ENCODE measurements at regions not wholly inside any gene's neighbourhood (a gene's known extent, or its start where the extent isn't known, plus 50 kb on each side); places are given as distances from the start of the nearest gene placed in this dataset.

DNA sequence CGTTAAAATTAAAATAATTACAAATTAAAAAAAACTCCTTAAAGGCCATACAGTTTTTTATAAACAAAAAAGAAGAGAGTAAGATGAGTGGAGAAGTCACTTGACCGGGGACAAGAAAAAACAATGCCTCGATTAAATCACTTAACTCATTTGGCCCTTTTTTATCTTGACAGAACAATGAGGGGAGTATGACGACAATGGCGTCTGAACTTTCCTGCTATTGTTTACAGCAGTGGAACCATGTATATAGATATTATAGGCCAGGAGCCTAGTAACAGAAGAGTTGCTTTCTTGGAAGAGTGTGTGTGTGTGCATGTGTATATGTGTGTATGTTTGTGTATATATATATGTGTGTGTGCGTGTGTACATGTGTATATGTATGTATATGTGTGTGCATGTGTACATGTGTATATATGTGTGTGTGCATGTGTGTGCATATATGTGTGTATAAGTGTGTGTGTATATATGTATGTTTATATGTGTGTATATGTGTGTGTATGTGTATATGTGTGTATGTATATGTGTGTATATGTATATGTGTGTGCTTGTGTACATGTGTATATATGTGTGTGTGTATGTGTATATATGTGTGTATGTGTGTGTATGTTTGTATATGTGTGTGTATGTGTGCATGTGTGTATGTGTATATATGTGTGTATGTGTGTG, 153.4 kb upstream of the FAT1 start:
- WGBS, result 95% methylated on average over 5 of the region's 6 CpGs
- Histone ChIP-seq H3K36me3 (ENCODE audit: insufficient read depth, low read length) (no peaks in the 10 kb centered on the region), H3K9me3 (ENCODE audit: insufficient read depth, low read depth, low read length) (peaks cover 13% of the 10 kb centered on the region; the same call in 1 of the 2 replicates), H3K9ac (ENCODE audit: low read depth, low read length) (no peak overlapping the region), H3K4me3 (ENCODE audit: low read length) (no peak overlapping the region), H3K27me3 (ENCODE audit: insufficient read depth, low read length) (no peaks in the 10 kb centered on the region), H3K27ac (ENCODE audit: low read depth, low read length) (no peak overlapping the region), H3K4me1 (ENCODE audit: insufficient read depth, low read length) (no peaks in the 10 kb centered on the region)

DNA sequence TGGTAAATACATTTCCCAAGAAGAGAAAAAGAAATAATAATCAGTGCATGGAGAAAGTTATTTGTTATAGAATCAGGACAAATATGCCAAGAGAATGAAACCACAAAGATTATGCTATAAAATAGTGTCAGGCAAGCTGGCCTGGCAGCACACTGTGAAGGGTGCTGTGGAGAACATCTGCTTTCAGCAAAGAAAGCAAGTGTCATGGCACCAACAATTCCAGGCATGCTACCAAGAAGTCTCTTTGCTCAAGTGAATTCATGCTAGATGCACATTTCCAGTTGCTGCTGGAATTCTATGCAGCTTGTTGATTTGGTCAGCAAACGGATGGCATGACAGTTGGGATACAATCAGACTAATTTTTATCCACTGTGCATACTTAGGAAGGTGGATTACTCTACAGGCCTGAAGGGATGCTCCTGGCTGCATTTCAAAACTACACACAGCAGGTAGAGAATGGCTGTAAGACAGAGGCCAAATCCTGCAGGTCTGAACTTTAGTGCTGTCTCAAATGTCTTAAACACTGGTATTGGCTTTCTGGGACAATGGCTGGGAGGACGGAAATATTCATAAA, 154.6 kb upstream of the FAT1 start:
- 97% methylated on average over 2 of the region's 2 CpGs for WGBS
- Histone ChIP-seq H3K4me3 (ENCODE audit: low read length) (no peak overlapping the region), H3K9me3 (ENCODE audit: insufficient read depth, low read depth, low read length) (peaks cover 3% of the 10 kb centered on the region; the same call in 1 of the 2 replicates), H3K27me3 (ENCODE audit: insufficient read depth, low read length) (no peaks in the 10 kb centered on the region), H3K9ac (ENCODE audit: low read depth, low read length) (no peak overlapping the region), H3K27ac (ENCODE audit: low read depth, low read length) (no peak overlapping the region), H3K36me3 (ENCODE audit: insufficient read depth, low read length) (no peaks in the 10 kb centered on the region), H3K4me1 (ENCODE audit: insufficient read depth, low read length) (no peaks in the 10 kb centered on the region)

DNA sequence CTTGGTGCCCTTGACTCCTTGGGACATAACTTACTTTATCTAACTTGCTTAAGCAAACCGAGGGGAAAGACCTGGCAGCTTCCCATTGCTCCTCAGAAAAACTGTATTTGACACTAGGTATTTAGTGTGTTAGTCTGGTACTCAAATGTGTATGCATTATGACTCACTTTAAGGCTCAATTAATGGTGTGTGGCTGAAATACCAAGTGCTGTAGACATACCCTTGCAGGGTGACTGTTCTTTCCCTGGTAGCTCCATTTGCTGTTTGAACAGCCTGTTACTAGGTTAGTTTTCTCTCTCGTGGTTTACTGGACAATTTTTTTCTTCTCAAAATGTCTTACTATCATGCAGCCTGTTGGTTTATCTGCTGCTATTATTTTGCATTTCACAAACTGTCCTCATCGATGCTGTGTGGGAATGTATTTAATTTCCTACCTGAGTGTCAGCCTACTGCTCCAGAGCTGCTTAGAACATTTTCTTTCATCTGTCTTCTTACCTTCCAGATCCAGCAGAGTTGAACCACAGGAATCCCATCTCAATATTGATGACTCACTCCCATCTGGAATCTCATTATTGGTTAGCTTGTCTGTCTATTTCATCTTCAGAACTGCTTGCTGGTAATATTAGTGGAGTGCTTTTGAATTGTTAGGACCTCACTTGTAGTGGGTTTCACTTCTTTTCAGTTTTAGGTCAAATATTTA, 158.0 kb upstream of the FAT1 start:
- no peak overlapping the region for H3K9ac ChIP-seq (ENCODE audit: low read depth, low read length)
- WGBS, result 96% methylated on average over 3 of the region's 3 CpGs

DNA sequence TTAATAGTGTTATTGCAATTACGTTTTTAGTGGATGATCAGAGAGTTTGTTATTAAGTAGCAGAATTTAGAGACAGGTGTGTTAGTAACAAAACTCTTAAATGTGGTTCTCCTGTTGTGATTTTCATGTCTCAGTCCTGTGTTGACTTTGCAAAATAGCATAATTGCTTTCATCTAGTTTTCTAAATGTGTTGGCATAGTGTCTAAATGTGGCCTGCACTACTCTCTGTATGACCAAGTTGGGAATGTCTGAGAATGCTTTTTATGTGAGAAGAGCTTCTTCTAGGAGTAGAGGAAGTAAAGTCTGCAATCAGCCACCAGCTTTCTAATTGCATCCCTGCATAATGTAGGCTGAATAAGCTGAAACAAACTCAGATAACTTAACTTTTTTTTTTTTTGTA, 158.6 kb upstream of the FAT1 start:
- H3K27ac ChIP-seq (ENCODE audit: low read depth, low read length), result no peak overlapping the region
- 85% methylated on average over 1 of the region's 1 CpG for WGBS
- peaks cover 7% of the 10 kb centered on the region for H3K4me1 ChIP-seq (ENCODE audit: insufficient read depth, low read length)

More for the DNA sequence above, 158.0 kb upstream of the FAT1 start:
- Histone ChIP-seq H3K4me1 (ENCODE audit: insufficient read depth, low read length) (peaks cover 1% of the 10 kb centered on the region; the same call in 1 of the 2 replicates), H3K27me3 (ENCODE audit: insufficient read depth, low read length) (no peaks in the 10 kb centered on the region), H3K4me3 (ENCODE audit: low read length) (no peak overlapping the region), H3K9me3 (ENCODE audit: insufficient read depth, low read depth, low read length) (no peaks in the 10 kb centered on the region), H3K27ac (ENCODE audit: low read depth, low read length) (no peak overlapping the region), H3K36me3 (ENCODE audit: insufficient read depth, low read length) (no peaks in the 10 kb centered on the region)

DNA sequence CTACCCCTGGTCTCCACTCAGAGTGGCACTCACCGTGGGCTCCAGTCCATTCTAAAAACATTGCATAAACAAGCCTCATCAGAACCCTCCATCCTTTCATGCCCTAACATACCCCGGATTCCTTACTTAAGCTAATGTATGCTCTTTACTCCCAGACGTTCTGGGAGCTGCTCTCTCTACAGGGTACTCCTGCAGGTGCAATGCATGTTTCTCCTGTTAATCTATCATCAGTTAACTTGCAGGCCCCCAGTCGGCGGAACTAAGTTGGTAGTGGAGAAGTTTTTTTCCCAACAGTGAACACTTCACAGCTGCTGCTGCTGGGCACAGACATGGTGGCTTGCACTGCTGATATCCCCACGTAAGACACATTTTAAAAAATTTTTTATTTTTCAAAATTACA, 161.6 kb upstream of the FAT1 start:
- H3K27ac ChIP-seq (ENCODE audit: low read depth, low read length), result no peak overlapping the region
- no peaks in the 10 kb centered on the region for H3K9me3 ChIP-seq (ENCODE audit: insufficient read depth, low read depth, low read length)
- no peak overlapping the region for H3K9ac ChIP-seq (ENCODE audit: low read depth, low read length)
- WGBS, result 73% methylated on average over 6 of the region's 6 CpGs
- no peaks in the 10 kb centered on the region for H3K27me3 ChIP-seq (ENCODE audit: insufficient read depth, low read length)
- H3K36me3 ChIP-seq (ENCODE audit: insufficient read depth, low read length), result no peaks in the 10 kb centered on the region
- no peak overlapping the region for H3K4me3 ChIP-seq (ENCODE audit: low read length)
- H3K4me1 ChIP-seq (ENCODE audit: insufficient read depth, low read length), result peaks cover 12% of the 10 kb centered on the region

More for the DNA sequence above, 158.6 kb upstream of the FAT1 start:
- no peak overlapping the region for H3K9ac ChIP-seq (ENCODE audit: low read depth, low read length)
- no peak overlapping the region for H3K4me3 ChIP-seq (ENCODE audit: low read length)
- H3K9me3 ChIP-seq (ENCODE audit: insufficient read depth, low read depth, low read length), result no peaks in the 10 kb centered on the region
- H3K27me3 ChIP-seq (ENCODE audit: insufficient read depth, low read length), result no peaks in the 10 kb centered on the region
- H3K36me3 ChIP-seq (ENCODE audit: insufficient read depth, low read length), result no peaks in the 10 kb centered on the region

DNA sequence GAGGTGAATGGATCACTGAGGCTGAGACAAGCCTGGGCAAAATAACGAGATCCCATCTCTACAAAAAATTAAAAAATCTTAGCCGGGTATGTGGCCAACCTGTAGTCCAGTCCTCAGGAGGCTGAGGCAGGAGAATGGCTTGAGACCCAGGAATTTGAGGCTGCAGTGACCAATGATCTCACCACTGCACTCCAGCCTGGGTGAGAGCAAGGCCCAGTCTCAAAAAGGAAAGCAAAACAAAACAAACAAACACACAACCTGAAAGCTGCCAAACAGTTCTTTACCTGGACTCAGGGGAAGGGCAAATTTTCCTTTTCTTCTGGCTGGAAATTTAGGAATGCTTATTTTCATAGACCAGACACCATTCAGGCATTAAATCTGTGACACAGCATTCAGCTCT, 163.1 kb upstream of the FAT1 start:
- 94% methylated on average over 2 of the region's 2 CpGs for WGBS
- H3K4me3 ChIP-seq (ENCODE audit: low read length), result no peak overlapping the region

DNA sequence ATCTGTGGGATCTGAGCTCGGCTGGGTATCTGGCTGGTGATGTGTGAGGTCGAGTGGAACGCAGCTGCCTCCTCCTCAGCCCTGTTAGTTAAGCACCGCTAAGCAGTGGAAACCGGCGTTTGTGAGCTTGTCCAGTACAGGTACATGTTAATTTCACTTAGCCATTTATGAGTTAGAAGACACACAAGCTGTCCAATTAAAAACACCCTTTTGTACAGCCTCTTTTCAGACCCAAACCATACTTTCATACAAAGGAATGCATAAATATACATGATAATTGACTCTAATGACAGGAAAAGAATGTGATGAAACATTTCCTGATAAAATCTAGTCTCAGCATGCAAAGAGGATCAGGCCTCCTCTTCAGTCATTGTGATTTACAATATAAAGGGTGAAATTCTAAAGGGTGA, 163.6 kb upstream of the FAT1 start:
- H3K4me3 ChIP-seq (ENCODE audit: low read length), result no peak overlapping the region
- no peaks in the 10 kb centered on the region for H3K27me3 ChIP-seq (ENCODE audit: insufficient read depth, low read length)
- no peak overlapping the region for H3K27ac ChIP-seq (ENCODE audit: low read depth, low read length)
- WGBS, result 79% methylated on average over 6 of the region's 6 CpGs
- H3K9me3 ChIP-seq (ENCODE audit: insufficient read depth, low read depth, low read length), result no peaks in the 10 kb centered on the region
- no peaks in the 10 kb centered on the region for H3K36me3 ChIP-seq (ENCODE audit: insufficient read depth, low read length)
- no peak overlapping the region for H3K9ac ChIP-seq (ENCODE audit: low read depth, low read length)
- peaks cover 12% of the 10 kb centered on the region for H3K4me1 ChIP-seq (ENCODE audit: insufficient read depth, low read length)

More for the DNA sequence above, 163.1 kb upstream of the FAT1 start:
- Histone ChIP-seq H3K36me3 (ENCODE audit: insufficient read depth, low read length) (no peaks in the 10 kb centered on the region), H3K9me3 (ENCODE audit: insufficient read depth, low read depth, low read length) (no peaks in the 10 kb centered on the region), H3K27me3 (ENCODE audit: insufficient read depth, low read length) (no peaks in the 10 kb centered on the region), H3K9ac (ENCODE audit: low read depth, low read length) (no peak overlapping the region), H3K4me1 (ENCODE audit: insufficient read depth, low read length) (peaks cover 12% of the 10 kb centered on the region), H3K27ac (ENCODE audit: low read depth, low read length) (0 out of 2 replicates have a peak overlapping the region, but pooled peaks have one; percentile 10)

DNA sequence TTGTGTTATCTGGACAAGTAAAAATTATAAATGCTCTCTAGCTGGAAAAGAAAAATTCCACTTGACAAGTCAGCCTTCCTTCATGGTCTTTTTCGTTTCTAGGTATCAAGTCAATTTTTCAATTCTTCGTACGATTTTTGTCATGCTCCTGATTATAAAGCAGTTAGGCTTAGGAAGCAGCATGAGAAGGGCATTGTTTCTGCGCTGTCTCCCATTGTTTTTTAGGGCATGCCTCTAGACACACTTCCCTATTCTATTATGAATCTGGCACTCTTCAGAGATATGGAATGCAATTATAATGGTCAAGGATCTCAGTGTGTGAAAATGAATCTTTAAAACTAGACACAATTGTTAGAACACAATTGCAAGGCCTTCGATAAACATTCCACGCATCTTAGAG, 164.1 kb upstream of the FAT1 start:
- H3K27me3 ChIP-seq (ENCODE audit: insufficient read depth, low read length), result no peaks in the 10 kb centered on the region
- H3K9ac ChIP-seq (ENCODE audit: low read depth, low read length), result no peak overlapping the region
- H3K27ac ChIP-seq (ENCODE audit: low read depth, low read length), result no peak overlapping the region

DNA sequence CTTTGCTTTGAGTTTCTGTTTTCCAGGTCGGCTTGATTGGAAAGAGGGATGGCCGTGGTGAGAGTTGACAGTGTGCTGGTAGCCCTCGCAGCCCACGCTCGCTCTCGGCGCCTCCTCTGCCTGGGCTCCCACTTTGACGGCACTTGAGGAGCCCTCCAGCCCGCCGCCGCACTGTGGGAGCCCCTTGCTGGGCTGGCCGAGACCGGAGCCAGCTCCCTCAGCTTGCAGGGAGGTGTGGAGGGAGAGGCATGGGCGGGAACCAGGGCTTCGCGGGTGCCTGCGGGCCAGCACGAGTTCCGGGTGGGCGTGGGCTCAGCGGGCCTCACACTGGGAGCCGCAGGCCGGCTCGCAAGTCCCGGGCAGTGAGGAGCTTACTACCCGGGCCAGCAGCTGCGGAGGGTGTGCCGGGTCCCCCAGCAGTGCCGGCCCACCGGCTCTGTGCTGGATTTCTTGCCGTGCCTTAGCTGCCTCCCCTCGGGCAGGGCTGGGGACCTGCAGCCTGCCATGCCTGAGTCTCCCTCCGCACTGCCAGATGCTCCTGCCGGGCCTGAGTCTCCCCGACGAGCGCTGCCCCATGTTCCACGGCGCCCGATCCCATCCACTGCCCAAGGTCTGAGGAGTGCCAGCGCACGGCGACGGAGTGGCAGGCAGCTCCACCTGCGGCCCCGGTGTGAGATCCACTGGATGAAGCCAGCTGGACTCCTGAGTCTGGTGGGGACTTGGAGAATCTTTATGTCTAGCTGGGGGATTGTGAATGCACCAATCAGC, 166.4 kb upstream of the FAT1 start:
- H3K4me1 ChIP-seq (ENCODE audit: insufficient read depth, low read length), result peaks cover 12% of the 10 kb centered on the region
- no peak overlapping the region for H3K4me3 ChIP-seq (ENCODE audit: low read length)
- no peaks in the 10 kb centered on the region for H3K27me3 ChIP-seq (ENCODE audit: insufficient read depth, low read length)
- no peak overlapping the region for H3K9ac ChIP-seq (ENCODE audit: low read depth, low read length)
- H3K27ac ChIP-seq (ENCODE audit: low read depth, low read length), result no peak overlapping the region
- 95% methylated on average over 46 of the region's 46 CpGs for WGBS
- no peaks in the 10 kb centered on the region for H3K9me3 ChIP-seq (ENCODE audit: insufficient read depth, low read depth, low read length)
- H3K36me3 ChIP-seq (ENCODE audit: insufficient read depth, low read length), result no peaks in the 10 kb centered on the region

More for the DNA sequence above, 164.1 kb upstream of the FAT1 start:
- Histone ChIP-seq H3K36me3 (ENCODE audit: insufficient read depth, low read length) (no peaks in the 10 kb centered on the region), H3K9me3 (ENCODE audit: insufficient read depth, low read depth, low read length) (no peaks in the 10 kb centered on the region), H3K4me1 (ENCODE audit: insufficient read depth, low read length) (peaks cover 12% of the 10 kb centered on the region), H3K4me3 (ENCODE audit: low read length) (no peak overlapping the region)
- 91% methylated on average over 6 of the region's 6 CpGs for WGBS

DNA sequence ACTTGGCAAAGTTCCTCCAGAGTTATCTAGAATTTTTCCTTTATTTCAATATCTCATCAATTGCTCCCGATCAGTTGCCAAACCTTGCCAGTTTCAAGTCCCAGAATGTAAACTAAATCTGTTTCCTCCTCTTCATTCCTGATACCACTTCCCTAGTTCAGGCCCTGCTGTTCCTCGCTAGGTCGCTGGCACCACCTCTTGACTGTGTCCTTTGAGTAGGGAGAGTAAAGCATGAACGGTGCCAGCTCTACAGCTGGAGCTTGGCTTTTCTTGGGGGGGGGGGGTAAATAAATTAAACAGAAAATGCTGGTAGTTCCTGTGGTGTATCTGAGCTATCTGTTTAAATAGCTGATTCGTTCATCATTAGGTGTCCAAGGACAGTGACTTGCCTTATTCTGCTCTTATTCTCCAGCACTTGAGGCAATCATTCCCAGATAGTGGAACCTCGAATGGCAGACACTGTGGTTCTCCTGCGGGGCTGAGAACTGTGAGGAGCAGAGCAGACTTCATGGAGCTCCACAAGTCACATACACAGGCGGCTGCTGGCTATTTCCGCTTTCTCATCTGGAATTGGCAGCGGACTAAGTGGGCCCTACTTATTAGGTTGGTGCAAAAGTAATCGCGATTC, 168.3 kb upstream of the FAT1 start:
- Histone ChIP-seq H3K4me1 (ENCODE audit: insufficient read depth, low read length) (peaks cover 8% of the 10 kb centered on the region), H3K9me3 (ENCODE audit: insufficient read depth, low read depth, low read length) (no peaks in the 10 kb centered on the region), H3K27me3 (ENCODE audit: insufficient read depth, low read length) (no peaks in the 10 kb centered on the region), H3K27ac (ENCODE audit: low read depth, low read length) (no peak overlapping the region), H3K9ac (ENCODE audit: low read depth, low read length) (no peak overlapping the region), H3K36me3 (ENCODE audit: insufficient read depth, low read length) (no peaks in the 10 kb centered on the region), H3K4me3 (ENCODE audit: low read length) (no peak overlapping the region)
- WGBS, result 93% methylated on average over 11 of the region's 12 CpGs

All from HUES64 (cell line).